Epithelial cell of esophagus (primary cell): ENCODE measurements at regions not wholly inside any gene's neighbourhood (a gene's known extent, or its start where the extent isn't known, plus 50 kb on each side); places are given as distances from the start of the nearest gene placed in this dataset.
A peak's percentile ranks its signal among the peaks of the same experiment; 100 is the strongest.

Source experiments
- DNase-seq: peaks from one replicate; pipeline ENCODE4 v3.0.0; 2010; ENCODE audit warnings: low read depth
- H3K4me3 ChIP-seq: 2 replicates; pipeline ENCODE4 v1.5.1; 2011; ENCODE audit warnings: mild to moderate bottlenecking, low read length, control low read depth
- CTCF ChIP-seq: IDR thresholded peaks from 2 replicates; pipeline ENCODE4 v1.5.1; 2011; ENCODE audit warnings: low read depth, mild to moderate bottlenecking, low read length, control low read depth, inconsistent platforms; ENCODE audit not compliant: insufficient read depth; ENCODE audit errors: missing control alignments

- TF ChIP-seq CTCF = no peak
- no peak overlapping the region for H3K4me3 ChIP-seq
- DNase-seq = no peak
Measured at GRCh38 chr10:113294868-113295267, 258.0 kb upstream of the HABP2 start.

GRCh38 chr10:113297226-113297625, 255.6 kb upstream of the HABP2 start:
- DNase-seq = peak; percentile 6
- no peak overlapping the region for H3K4me3 ChIP-seq
- no peak for TF ChIP-seq CTCF

- no peak for TF ChIP-seq CTCF
- no peak overlapping the region for H3K4me3 ChIP-seq
- DNase-seq = no peak
Measured at GRCh38 chr10:113298616-113299015, 254.2 kb upstream of the HABP2 start.

- TF ChIP-seq CTCF = no peak
- H3K4me3 ChIP-seq = no peak overlapping the region
Measured at GRCh38 chr10:113300201-113300600, 252.7 kb upstream of the HABP2 start.

GRCh38 chr10:113300617-113301016, 252.2 kb upstream of the HABP2 start:
- no peak overlapping the region for H3K4me3 ChIP-seq
- no peak for DNase-seq
- TF ChIP-seq CTCF = no peak

More at GRCh38 chr10:113300201-113300600, 252.7 kb upstream of the HABP2 start:
- no peak for DNase-seq

GRCh38 chr10:113301342-113301984, 251.4 kb upstream of the HABP2 start:
- no peak for DNase-seq
- no peak for TF ChIP-seq CTCF

GRCh38 chr10:113302062-113302461, 250.8 kb upstream of the HABP2 start:
- peak; percentile 50 for DNase-seq
- H3K4me3 ChIP-seq = no peak overlapping the region
- no peak for TF ChIP-seq CTCF

More at GRCh38 chr10:113301342-113301984, 251.4 kb upstream of the HABP2 start:
- H3K4me3 ChIP-seq = no peak overlapping the region
